Spleen (tissue), 7 donors: ENCODE measurements at regions not wholly inside any gene's neighbourhood (a gene's known extent, or its start where the extent isn't known, plus 50 kb on each side); places are given as distances from the start of the nearest gene placed in this dataset.

Source experiments
- POLR2A ChIP-seq, 3 donors: fragments of 450-650 bp; IDR thresholded peaks; one replicate each; pipeline ENCODE4 v1.5.1; 2017; ENCODE audit warnings: antibody characterized with exemption in 3 of 3, mild to moderate bottlenecking in 1 of 3
- POLR2AphosphoS5 ChIP-seq, 3 donors: sonication (generic); formaldehyde crosslinking; IDR thresholded peaks; one replicate each; pipeline ENCODE4 v1.5.1; 2017; ENCODE audit warnings: antibody characterized with exemption in 3 of 3
- TF ChIP-seq, protein P1 (sequence below), 11 experiments: fragments of 200-600 bp in 7 of 11; fragments of 450-650 bp in 4 of 11; sonication (generic) in 4 of 11; IDR thresholded peaks in 8 of 11; conservative IDR thresholded peaks in 3 of 11; 1 replicate in 7 of 11; 2 replicates in 4 of 11; pipeline versions ENCODE4 v1.4.0 to v1.8.0; 2016 to 2021; ENCODE audit warnings: antibody characterized with exemption in 11 of 11, inconsistent platforms in 4 of 11, mild to moderate bottlenecking in 1 of 11
- donor health status: DM: no; HTN: no; CAD: no; lungs with moderate emphysema.
- donor health status: DM: no; HTN: no; CAD: no.
- donor health status: DM: no; HTN: no; CAD: no.

GRCh38 chr2:147756069-147756468, 88.8 kb upstream of the ACVR2A start:
- TF ChIP-seq, protein P1, sequence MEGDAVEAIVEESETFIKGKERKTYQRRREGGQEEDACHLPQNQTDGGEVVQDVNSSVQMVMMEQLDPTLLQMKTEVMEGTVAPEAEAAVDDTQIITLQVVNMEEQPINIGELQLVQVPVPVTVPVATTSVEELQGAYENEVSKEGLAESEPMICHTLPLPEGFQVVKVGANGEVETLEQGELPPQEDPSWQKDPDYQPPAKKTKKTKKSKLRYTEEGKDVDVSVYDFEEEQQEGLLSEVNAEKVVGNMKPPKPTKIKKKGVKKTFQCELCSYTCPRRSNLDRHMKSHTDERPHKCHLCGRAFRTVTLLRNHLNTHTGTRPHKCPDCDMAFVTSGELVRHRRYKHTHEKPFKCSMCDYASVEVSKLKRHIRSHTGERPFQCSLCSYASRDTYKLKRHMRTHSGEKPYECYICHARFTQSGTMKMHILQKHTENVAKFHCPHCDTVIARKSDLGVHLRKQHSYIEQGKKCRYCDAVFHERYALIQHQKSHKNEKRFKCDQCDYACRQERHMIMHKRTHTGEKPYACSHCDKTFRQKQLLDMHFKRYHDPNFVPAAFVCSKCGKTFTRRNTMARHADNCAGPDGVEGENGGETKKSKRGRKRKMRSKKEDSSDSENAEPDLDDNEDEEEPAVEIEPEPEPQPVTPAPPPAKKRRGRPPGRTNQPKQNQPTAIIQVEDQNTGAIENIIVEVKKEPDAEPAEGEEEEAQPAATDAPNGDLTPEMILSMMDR (IDR thresholded peaks at IDR 0.05 in 8 of 11, conservative IDR thresholded peaks at IDR 0.05 in 3 of 11): no peak
- TF ChIP-seq POLR2A (IDR thresholded peaks at IDR 0.05): no peak
- no peak for TF ChIP-seq POLR2AphosphoS5 (IDR thresholded peaks at IDR 0.05)
